ENCODE measurements at regions not wholly inside any gene's neighbourhood (a gene's known extent, or its start where the extent isn't known, plus 50 kb on each side); places are given as distances from the start of the nearest gene placed in this dataset.

- H3K4me3 ChIP-seq (ENCODE audit: low read depth, low read length), result no peak overlapping the region
- TF ChIP-seq CTCF (IDR thresholded peaks at IDR 0.05; ENCODE audit: low read depth, low read length), result 0 out of 2 replicates have a peak, but pooled peaks have one; percentile 8
Observed at GRCh38 chr6:129936329-129937165, 75.4 kb upstream of the TMEM244 start.

- no peak for TF ChIP-seq CTCF (IDR thresholded peaks at IDR 0.05; ENCODE audit: low read depth, low read length)
- H3K4me3 ChIP-seq (ENCODE audit: low read depth, low read length), result no peak overlapping the region
Observed at GRCh38 chr6:129932321-129932720, 71.2 kb upstream of the TMEM244 start.

GRCh38 chr6:129929433-129929832, 68.3 kb upstream of the TMEM244 start:
- H3K4me3 ChIP-seq (ENCODE audit: low read depth, low read length), result no peak overlapping the region
- no peak for TF ChIP-seq CTCF (IDR thresholded peaks at IDR 0.05; ENCODE audit: low read depth, low read length)

- no peak for TF ChIP-seq CTCF (IDR thresholded peaks at IDR 0.05; ENCODE audit: low read depth, low read length)
- no peak overlapping the region for H3K4me3 ChIP-seq (ENCODE audit: low read depth, low read length)
Observed at GRCh38 chr6:129923530-129924250, 62.6 kb upstream of the TMEM244 start.

- H3K4me3 ChIP-seq (ENCODE audit: low read depth, low read length), result no peak overlapping the region
- no peak for TF ChIP-seq CTCF (IDR thresholded peaks at IDR 0.05; ENCODE audit: low read depth, low read length)
Observed at GRCh38 chr6:129921169-129921817, 60.2 kb upstream of the TMEM244 start.

- no peak for TF ChIP-seq CTCF (IDR thresholded peaks at IDR 0.05; ENCODE audit: low read depth, low read length)
- H3K4me3 ChIP-seq (ENCODE audit: low read depth, low read length), result no peak overlapping the region
Observed at GRCh38 chr6:129920103-129920798, 59.1 kb upstream of the TMEM244 start.
